AG09309 (cell line): ENCODE measurements at regions not wholly inside any gene's neighbourhood (a gene's known extent, or its start where the extent isn't known, plus 50 kb on each side); places are given as distances from the start of the nearest gene placed in this dataset.

ENCODE experiments used
- DNase-seq: peaks from one replicate; pipeline ENCODE4 v3.0.0-alpha.2; 2010; ENCODE audit warnings: low read depth
- H3K4me3 ChIP-seq: 2 replicates; pipeline ENCODE4 v1.5.1; 2011; ENCODE audit warnings: mild to moderate bottlenecking, low read depth, low read length, moderate library complexity; ENCODE audit not compliant: control insufficient read depth
- CTCF ChIP-seq: IDR thresholded peaks from 2 replicates; pipeline ENCODE4 v1.5.1; 2011; ENCODE audit warnings: mild to moderate bottlenecking, low read depth, low read length, inconsistent platforms; ENCODE audit not compliant: insufficient read depth, control insufficient read depth; ENCODE audit errors: missing control alignments

GRCh38 chr10:22477334-22478287 lies 132.3 kb downstream of the SPAG6 start:
- no peak overlapping the region for H3K4me3 ChIP-seq
- DNase-seq, result no peak
- TF ChIP-seq CTCF, result no peak

- DNase-seq, result no peak
- H3K4me3 ChIP-seq, result no peak overlapping the region
- no peak for TF ChIP-seq CTCF
These were observed 133.4 kb downstream of the SPAG6 start for GRCh38 chr10:22478555-22479334.

GRCh38 chr10:22479419-22479818 lies 134.1 kb downstream of the SPAG6 start:
- TF ChIP-seq CTCF, result no peak
- no peak overlapping the region for H3K4me3 ChIP-seq
- DNase-seq, result no peak

DNA sequence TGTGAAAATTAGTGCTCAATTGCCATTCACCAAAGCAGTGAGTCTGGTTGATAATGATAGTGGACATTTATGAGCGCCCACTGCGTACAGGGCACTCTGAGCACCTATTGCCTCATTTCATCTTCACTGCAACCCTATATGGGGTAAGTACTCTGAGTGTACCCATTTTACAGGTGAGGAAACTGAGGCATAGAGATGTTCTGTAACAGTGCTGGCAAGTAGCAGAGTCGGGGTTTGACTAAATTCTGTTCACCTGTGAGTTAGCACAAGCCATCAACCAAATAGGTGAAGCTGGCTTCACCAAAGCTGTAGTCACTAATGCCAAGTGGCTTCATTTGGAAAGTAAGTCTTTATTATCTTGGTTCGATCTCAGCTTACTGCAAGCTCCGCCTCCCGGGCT lies 135.8 kb downstream of the SPAG6 start:
- H3K4me3 ChIP-seq, result no peak overlapping the region
- TF ChIP-seq CTCF, result no peak
- DNase-seq, result no peak

DNA sequence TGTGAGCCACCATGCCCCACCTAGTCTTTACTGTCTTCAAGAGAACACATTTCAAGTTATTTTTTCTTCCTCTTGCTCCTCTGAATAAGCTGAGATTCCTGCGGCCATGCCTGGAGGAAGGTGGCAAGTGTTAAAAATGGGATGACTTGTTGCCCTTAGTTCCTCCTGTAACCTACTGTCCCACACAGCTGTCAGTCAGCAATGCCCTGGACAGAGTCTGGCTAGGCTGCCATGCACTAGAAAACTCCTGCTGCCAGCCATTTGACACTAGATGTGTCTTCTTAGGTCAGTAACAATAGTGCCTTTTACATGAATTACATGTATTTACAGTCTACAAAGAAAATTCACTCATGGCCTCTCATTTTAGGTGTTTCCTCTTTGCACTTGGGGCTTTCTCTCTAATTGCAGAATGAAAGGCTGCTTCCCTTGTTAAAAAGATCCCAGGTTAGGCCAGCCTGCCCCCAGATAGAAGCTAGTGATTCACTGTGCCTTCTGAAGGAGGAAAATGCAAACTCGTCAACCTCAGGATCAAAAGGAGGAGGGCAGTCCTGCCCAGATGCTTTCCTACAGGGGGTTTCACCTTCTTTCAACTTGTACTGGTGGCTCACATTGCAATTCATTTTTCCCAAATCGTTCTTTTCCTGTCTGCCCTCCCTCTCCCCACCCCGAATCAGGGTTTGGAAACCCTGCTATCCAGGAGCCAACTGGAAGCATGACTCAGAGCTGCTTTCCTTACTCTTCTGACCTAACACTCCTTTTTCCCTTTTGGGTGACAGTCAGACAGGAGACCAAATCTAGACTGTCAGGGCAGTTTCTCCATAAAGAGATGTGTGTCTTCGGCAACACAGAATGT lies 136.6 kb downstream of the SPAG6 start:
- no peak overlapping the region for H3K4me3 ChIP-seq
- no peak for TF ChIP-seq CTCF
- DNase-seq, result no peak

DNA sequence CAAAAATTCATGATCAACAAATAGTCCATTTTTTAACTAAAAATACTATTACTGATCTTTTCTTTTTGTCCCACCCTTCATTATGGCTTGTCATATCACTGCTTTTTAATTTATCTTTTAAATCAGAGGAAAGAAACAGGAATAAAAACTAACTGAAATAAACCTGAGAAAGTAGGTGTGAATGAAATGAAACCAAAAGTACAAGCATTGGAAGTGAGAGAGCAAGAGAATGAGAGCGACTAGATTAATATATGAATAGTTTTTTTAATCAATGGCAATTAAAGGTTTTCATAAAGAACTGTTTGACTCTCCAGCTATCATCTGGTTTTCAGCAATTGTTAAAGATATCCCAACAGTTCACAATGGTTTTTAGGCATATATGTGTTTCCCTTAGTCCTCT lies 137.8 kb downstream of the SPAG6 start:
- TF ChIP-seq CTCF, result no peak
- no peak for DNase-seq
- no peak overlapping the region for H3K4me3 ChIP-seq
